ENCODE measurements at regions not wholly inside any gene's neighbourhood (a gene's known extent, or its start where the extent isn't known, plus 50 kb on each side); places are given as distances from the start of the nearest gene placed in this dataset.

DNA sequence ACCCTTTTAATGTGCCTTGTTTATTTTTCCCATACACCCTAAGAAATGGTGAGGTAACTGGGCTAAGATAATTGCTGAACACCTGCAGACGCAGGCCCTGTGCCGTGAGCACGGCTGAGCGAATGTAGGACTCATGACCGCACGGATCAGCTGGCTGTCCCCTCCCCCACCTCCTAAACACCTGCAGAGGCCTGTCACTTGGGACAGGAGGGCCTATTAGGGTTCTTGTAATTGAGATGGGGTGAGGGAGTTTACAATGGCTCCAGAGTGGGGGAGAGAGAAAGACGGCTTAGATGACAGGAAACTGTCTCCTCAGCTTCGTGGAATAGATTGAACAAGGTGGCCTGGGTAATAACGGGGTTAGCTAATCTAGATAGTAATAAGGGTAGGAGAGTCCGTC, 291.7 kb upstream of the HABP2 start:
- no peak for DNase-seq

DNA sequence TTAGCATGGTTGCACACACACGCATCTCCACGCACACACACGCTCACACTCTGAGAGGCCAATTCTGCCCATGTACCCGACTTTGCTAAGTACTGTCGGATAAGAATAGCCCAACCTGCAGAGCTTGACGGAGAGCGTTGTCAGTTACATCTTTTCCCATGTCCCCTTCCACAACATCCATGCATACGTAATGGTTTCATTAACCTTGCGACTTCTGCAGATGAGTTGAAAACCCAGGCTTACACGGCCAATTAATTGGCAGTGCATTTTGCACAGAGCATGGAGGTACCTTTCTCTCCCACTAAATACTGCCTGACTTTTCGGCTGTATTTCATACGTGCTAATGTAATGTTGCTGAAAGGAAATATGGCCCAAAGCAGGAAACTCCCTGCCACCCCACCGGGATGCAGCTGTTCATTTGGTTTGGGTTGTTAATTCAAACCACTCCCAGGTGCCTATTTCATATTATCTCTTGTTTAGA, 291.2 kb upstream of the HABP2 start:
- DNase-seq = no peak

DNA sequence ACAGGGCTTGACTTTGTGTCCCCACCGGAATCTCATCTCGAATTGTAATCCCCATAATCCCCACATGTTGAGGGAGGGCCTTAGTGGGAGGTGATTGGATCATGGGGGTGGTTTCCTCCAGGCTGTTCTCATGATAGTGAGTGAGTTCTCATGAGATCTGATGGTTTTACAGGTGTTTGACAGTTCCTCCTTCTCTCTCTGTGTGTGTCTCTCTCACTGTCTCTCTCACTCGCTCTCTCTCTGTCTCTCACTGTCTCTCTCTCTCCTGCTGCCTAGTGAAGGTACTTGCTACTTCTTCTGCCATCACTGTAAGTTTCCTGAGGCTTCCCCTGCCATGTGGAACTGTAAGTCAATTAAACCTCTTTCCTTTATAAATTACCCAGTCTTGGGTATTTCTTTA, 289.8 kb upstream of the HABP2 start:
- DNase-seq = no peak

DNA sequence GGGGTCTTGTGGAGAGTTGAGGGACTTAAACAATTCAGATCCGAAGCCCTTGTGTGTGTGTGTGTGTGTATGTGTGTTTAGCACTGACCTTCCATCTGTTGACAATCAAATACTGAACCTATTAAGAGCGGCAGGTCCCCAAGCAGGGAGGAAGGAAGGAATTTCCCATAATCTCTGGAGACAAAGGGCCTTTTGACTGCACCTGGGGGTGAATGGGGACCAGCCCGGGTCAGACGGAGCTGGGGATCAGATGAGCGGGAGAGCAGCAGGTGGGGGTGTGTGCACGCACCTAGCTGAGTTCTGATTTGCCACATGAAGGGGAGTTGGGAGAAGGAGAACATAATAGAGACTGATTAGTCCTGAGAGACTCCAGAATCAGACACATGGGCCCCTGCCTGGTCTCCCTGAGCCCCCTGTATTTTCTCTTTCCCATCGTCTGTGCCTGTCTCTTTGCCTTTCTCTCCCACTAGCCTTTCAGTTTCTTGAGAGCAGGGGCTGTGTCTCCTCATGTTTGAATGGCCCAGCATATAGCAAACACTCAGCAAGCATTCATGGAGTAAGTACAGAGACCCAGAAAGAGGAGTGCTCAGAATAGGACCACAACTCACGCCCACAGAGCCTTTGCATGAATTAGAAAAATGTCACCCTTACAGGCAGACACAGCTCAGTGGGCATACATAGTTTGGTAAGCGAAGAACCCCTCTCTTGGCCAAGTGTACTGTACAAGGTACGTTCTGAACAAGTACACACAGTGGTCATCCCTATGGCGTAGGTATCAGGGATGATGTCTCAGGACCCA, 288.3 kb upstream of the HABP2 start:
- no peak for DNase-seq

DNA sequence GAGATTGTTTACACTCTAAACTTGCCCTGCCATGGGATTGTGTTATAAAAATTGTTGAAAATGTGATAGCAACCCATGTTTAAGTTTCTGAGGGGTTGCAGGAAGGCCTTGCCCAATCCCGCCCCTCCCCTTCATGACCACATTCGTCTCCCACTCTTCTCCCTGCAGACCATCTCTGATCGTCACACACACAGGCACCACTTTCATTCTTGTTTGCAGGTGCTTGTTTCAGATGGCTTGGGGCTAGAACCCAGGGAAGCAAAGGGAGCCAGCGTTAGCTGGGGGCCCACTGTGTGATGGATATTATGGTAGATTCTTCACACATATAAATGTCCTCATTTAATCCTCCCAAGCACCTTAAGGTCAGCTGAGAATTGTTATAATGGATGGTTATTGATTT, 286.7 kb upstream of the HABP2 start:
- DNase-seq = no peak

DNA sequence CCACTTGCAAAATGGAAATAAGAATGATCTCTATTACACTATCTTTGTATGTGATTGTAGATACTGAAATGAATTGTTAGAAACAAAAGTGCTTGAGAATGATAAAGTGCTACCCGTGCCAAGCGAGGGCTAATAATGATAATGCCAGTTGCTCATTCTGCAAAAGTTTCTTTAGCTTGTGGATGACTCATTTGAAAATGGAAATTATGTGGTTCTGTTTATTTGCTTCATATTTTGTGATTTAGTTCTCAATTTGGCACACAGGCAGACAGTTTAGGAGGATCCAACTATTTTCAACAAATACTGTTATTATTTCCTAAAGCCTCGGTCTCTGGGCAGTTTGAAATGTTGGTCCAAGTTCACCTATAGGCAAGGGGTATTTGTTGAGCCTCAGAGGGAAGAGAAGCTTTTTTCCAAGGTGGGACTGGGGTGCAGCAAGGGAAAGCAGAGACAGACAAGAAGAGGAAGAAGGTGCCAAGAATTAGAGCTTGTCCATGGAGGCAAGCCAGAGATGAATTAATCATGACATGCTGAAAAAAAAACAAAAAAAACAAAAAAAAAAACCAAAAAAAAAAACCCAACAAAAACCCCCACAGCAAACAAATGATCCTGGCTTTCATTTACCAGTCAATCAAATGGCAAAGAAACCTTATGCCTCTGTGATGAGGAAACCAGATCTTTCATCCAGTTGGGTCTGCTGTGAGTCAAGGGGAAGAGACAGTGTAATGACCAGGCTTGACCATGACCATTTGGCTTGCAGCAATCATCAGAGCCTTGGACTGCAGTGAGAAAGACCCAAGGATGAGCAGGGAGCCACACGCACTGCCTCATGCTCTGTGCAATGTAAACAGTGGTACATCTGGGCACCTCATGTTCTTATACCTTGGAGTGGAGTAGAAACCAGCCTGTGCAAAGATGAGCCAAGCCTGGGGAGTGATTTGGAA, 285.0 kb upstream of the HABP2 start:
- DNase-seq = no peak

DNA sequence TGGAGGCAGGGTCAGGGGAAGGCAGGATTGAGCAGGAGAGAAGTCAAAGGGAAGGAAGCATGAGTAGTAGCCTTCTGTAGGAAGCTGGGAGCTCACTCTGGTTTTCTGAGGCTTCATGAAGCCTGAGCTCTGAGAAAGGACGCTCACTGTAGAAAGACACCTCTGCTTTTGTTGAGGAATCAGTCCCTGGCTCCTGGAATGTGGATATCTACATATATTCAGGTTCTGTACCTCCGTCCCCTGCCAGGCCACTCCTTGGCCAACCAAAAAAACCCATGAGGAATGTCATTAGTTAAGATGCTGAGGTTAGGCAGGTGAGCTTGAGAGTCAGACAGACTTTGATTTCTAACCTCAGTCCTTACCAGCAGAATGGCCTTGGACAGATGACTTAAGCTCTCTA, 283.5 kb upstream of the HABP2 start:
- DNase-seq = no peak

DNA sequence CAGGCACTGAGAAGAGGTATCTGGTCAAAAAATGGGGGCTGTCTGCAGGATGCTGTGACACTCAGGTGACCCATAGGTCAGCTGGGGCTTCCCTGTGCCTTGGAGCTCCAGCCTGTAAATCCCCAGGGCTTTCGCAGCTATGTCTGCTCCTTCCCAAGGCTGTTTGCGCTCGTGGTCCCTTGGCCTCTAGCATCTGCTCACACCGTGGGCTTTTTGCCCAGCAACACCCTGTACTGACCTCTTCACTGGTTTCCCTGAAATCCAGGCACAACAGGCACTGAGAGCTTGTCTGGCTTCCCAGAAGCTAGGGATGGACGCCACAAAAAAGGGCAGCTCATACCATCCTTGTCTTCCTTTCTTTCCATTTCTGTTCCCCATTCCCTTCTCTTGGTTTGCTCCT, 280.3 kb upstream of the HABP2 start:
- DNase-seq = no peak

DNA sequence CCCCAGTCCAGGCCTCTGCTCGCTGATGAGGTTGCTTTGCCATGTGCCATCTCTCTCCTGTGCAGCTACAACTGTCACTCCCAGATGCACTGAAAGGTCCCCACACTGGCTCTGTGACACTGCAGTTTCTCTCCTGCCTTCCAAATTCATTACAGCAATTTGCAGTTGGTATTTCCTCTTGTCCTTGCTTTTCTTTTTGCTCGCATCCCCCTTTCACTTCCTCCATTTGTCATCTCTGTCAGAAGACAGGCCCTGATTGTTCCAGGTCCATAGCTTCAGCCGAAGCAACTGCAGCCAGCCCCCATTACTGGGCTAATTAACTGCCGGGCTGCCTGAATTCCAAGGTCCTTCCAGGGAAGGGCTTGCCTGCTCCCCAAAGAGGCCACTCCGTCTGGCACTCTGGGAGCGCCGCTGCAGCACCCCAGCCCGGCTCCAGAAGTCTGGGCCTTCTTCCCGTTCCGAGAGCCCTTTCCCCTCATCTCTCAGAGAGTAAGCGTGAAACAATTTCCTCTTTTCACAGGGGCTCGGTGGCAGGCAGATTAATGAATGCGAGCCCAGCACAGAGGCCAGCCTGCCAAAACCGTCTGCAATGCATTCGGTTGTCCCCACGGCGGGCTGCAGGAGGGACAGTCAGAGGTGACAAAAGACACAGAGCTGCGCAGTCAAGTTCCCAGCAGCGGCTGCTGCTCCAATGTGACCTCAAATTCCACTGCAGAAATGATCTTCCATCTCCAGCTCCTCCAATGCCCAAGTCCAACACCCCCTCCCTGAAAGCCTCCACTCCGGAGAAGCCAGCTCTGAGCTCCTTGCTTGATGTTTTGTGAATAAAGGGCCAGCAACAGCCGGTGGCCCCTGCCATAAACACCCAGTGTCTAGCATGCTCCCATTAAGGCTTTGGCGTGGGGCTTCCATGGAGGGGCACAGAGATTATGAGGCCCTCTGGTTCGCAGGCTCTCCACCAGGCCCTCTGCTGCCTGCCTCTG, 279.4 kb upstream of the HABP2 start:
- DNase-seq = no peak

DNA sequence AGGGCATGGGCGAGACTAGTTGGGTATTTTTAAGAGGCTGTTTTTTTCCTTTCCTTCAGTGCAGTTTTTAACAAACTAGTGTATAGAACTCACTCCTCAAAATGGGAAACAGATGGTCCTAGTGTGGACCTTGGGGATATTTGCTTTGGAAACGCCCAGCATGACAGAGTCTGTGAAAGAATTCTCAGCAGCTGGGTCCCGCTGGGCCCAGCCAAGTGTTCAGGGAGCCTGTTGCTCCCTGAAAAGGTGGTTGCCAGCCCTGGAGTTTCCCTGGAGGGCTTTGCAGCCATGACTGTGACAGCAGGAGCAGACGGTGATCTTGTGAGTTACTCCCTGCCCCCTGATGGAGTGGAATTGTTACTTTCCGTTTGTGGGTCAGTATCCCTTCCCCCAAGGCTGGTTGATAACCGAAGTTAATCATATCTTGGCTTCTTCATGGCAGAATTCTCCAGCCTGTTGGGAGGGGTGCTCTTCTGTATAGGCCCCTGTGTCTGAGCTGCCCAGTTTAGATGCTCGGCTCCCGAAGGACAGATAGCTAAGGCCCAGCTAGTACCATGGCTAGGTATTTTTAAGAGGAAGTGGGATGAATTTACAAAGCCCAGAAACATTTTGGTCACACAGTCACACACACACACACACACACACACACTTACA, 278.6 kb upstream of the HABP2 start:
- peak; percentile 8 for DNase-seq

DNA sequence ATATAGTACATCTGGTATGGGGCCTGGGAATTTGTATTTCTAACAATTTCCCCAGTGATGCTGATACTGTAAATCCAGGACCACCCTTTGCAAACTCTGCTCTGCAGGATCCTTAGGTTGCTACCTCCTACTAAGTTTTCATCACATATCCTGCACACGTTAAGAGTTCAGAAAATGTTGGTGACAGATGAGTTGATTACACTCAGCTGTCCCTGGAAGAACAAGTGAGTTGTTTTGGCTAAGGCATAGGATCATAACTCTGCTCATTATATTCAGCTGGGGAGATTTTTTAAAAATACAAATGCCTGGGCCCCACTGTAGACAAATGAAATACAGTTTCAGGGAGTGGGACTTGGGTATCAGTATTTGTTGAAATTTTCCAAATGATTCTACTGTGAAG, 274.6 kb upstream of the HABP2 start:
- DNase-seq = no peak

DNA sequence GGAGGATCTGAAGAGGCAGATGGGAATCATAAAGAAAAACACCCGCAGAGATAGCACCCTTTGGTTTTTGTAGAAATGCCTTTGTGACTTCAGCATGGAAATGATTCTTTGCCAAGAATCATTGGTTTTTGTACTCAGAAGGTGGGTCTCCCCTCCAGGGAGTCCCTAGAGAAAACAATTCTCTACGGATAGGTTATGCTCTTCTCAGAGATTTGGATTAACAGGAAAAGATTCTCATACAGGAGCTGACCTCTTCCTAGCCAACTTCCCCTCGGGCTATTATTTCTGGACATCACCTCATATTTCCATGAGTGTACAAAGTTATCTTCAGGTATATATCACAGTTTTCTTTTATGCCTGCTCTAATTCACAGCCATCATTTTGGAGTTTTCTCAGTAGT, 274.2 kb upstream of the HABP2 start:
- DNase-seq = no peak

DNA sequence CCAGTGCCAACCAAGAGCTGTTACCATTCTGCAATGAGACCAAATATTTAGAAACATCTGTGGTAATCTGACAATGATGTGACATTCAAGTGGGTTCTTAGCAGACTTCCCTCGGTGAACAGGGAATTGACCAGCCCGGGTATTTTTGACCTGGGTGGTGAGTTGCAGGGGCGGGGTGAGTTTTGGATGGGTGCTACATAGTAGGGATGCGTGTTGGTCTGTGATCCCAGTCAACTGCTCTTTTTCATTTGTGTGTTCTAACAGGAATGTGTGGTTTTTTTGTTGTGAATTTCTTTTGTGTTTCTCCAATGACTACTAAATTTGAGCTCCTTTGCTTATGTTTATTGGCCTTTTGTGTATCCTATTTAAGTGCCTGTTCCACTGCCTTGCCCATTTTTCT, 273.6 kb upstream of the HABP2 start:
- DNase-seq = no peak

DNA sequence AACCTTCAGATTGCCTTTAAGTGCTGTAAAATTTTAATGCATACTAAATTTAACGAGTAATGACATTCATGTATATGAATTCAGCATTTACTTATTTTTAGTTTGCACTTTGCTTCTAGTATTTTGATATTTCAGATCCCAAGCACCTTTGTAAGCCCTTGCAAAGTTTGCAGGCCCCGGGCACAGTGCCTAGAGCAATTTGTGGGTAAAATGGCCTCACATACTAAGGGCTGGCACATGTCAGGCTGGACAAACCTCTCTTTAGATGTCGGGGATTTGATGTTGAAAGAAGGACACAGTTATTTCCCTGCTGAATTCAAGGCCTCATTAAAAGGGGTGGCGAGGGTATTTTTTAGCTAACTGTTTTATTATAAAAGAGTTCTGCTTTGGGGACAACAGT, 270.3 kb upstream of the HABP2 start:
- no peak for DNase-seq

DNA sequence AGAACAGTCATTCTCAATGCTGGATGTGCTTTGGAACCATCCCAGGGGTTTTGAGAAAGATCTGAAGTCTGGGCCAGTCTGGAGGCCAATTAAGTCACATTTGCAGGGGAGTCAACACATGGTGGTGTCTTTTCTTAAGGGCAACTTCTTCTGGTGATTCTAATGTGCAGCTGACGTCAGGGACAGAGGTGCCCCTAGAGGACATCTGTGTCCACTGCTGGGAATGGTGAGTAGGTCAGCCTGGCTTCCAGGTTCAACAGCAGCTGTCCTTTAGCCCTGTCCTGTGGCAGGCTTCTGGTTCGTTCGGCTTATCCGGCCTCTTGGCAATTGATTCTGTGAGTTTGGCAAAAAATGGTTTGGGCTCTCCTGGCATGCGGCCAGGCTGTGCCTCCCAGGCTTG, 269.7 kb upstream of the HABP2 start:
- no peak for DNase-seq

DNA sequence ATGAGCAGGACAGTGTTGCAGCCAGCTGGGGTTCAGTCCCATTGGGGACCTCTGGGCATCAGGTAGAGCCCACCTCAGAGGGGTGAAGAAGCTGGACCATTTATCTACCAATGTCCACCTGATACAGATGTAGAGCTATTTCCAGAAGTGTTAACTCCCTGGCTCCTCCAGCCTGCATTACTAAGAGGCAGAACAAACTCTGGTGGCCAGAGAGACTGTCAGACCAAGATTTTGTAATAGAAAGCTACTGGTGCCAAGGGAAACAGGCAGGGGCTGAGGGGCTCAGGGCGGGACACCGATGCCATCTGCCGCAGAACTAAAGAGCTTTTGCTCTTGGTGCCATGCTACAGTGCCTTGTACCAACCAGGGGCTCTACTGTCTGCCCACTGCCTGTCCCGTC, 268.2 kb upstream of the HABP2 start:
- no peak for DNase-seq

DNA sequence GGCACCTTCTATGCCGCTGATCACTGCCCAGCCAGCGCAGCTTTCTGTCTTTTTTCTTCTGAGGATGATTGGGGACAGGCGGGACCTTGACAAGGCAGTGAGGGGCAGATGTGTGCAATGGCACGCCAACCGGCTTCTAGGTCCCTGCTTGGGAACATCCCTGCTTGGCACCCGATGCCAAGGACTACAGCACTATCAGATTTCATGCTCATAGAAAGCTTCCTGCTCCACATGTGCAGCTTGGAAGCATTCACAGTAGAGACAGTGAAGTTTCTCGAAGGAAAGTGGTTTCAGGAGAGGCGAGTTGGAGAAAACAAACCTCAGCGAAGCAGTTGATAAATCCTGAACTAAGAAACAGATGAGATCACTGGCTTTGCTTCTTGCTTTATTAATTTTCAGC, 267.5 kb upstream of the HABP2 start:
- DNase-seq = no peak

DNA sequence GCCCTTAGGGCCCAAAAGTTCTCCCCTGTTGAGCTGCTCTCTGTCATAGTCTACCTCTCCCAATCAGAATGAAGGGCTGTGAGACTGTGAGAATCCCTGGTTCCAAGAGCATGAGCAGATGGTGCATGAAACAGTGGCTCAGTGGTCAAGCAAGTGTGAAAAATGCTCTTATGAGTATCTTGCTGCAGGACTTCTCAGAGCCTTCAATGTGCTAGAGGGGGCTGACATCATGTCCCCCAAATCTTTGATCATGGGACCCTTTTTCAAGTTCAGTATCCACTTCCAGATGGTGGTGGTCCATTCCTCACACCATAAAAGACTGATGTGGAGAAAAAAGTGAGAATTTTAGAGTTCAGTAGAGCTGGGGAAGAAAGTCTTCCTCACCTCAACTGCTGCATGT, 265.3 kb upstream of the HABP2 start:
- DNase-seq = no peak

DNA sequence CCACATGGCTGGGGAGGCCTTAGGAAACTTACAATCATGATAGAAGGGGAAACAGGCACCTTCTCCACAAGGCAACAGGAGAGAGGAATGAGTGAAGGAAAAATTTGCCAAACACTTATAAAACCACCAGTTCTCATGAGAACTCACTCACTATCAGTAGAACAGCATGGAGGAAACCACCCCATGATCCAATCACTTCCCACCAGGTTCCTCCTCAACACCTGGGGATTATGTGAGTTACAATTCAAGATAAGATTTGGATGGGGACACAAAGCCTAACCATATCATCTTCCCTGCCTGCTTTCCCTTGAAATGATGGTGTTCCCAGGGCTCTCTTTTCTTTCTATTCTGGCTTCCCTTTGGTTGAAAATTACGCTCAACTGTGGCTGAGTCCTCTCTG, 262.7 kb upstream of the HABP2 start:
- DNase-seq = no peak

DNA sequence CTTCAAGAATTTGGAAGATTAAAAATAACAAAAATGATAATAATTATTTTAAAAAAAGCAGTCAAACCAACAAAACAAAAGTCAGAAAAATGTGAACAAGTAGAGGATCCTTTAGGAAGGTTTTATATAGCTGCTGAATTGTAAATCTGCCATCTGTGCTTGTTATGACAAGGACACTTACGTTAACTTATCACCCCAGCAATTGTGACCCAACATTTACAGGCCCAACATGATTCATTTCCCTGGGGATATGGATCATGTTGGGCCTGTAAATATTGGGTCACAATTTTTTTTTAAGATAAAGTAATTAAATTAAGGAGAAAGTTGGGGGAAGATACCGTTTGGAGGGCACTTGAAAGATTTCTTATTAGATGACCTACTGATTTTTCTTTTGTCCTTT, 261.4 kb upstream of the HABP2 start:
- DNase-seq = no peak

DNA sequence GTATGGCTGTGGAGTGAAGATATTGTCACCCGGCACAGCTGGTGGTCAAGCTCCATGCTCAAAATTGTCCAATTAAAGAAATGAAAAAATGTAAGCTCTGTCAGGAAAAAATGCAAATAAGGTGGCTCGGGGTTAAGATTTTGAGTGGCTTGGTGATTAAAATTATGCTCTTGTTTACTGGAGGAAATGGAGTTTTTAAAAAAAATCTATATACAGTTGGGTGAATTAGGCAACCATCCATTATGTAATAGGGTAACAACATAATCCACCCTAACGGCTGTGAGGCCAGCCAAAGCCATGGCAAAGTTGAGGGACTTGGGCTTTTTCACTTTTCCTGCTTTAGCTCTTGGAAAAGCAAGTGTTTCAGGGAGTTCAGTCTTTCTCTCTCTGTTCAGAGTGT, 260.8 kb upstream of the HABP2 start:
- no peak for DNase-seq

DNA sequence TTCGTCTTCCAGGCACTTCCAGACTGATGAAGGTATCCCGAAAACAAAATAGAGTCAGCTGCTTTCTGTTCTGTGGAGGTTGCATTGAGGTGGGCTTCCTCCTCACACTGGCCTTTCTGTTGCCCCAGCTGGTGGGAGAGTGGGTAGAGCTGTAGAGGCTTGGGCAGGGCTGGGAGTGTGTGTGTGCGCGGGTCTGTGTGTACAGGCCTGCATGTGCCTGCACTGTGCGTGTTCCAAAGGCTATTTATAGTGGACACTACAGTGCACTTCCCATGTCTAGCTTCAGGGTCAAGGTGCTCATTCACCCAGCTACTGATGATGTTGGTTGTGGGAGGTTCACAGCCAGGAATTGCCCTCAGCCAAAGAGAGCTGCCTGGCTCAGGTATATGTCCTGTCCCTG, 260.1 kb upstream of the HABP2 start:
- DNase-seq = no peak

Data from DMS 273 treated with DMSO at 0.1 percent for 48 hours (cell line).